GM20000 (cell line): ENCODE measurements at regions not wholly inside any gene's neighbourhood (a gene's known extent, or its start where the extent isn't known, plus 50 kb on each side); places are given as distances from the start of the nearest gene placed in this dataset.
"Not testable (repeated sequence)": the region's sequence is repeated elsewhere in the genome, so short reads cannot be mapped to it uniquely, and the experiment has no call there.

Experiments used
- DNase-seq: peaks from one replicate; pipeline ENCODE4 v3.0.0; 2012; ENCODE audit warnings: low spot score
- CTCF ChIP-seq: IDR thresholded peaks from 2 replicates; pipeline ENCODE4 v1.5.1; 2012; ENCODE audit warnings: mild to moderate bottlenecking, control low read depth; ENCODE audit errors: extremely low read depth, missing control alignments

- TF ChIP-seq CTCF: no peak
- DNase-seq: no peak
Measured at GRCh38 chr12:80015660-80016059, 80.8 kb upstream of the PPP1R12A start.

GRCh38 chr12:80003744-80004143 is 68.8 kb upstream of the PPP1R12A start:
- not testable (repeated sequence) for DNase-seq

- DNase-seq: no peak
- TF ChIP-seq CTCF: no peak
Measured at GRCh38 chr12:80001562-80001961, 66.7 kb upstream of the PPP1R12A start.

GRCh38 chr12:80000831-80001230 is 65.9 kb upstream of the PPP1R12A start:
- DNase-seq: no peak

GRCh38 chr12:79998554-79998953 is 63.7 kb upstream of the PPP1R12A start:
- DNase-seq: no peak
- TF ChIP-seq CTCF: no peak

More at GRCh38 chr12:80000831-80001230, 65.9 kb upstream of the PPP1R12A start:
- TF ChIP-seq CTCF: no peak

- no peak for TF ChIP-seq CTCF
- peak; percentile 66 for DNase-seq
Measured at GRCh38 chr12:79997096-79997791, 62.3 kb upstream of the PPP1R12A start.

GRCh38 chr12:79995385-79996084 is 60.6 kb upstream of the PPP1R12A start:
- DNase-seq: not testable (repeated sequence)

- TF ChIP-seq CTCF: no peak
- DNase-seq: no peak
Measured at GRCh38 chr12:79993106-79993862, 58.4 kb upstream of the PPP1R12A start.
